GM18951 (cell line): ENCODE measurements at regions not wholly inside any gene's neighbourhood (a gene's known extent, or its start where the extent isn't known, plus 50 kb on each side); places are given as distances from the start of the nearest gene placed in this dataset.

Experiments
- POLR2A ChIP-seq: IDR thresholded peaks from 4 replicates; pipeline ENCODE4 v1.6.1; 2011; ENCODE audit warnings: mild to moderate bottlenecking; ENCODE audit not compliant: insufficient read length, insufficient read depth; ENCODE audit errors: extremely low read depth
- in situ Hi-C: fragments of 300-500 bp; cut with MboI; formaldehyde crosslinking; loops from one replicate; pipeline ENCODE4 v1.12.0; 2022; ENCODE audit warnings: low sequenced_read_pairs, mixed read lengths, inconsistent platforms; ENCODE audit not compliant: unreplicated experiment

GRCh38 chr11:128273736-128274135, 313.6 kb downstream of the ETS1 start:
- no peak for TF ChIP-seq POLR2A
- in situ Hi-C loops: no loop called here

- TF ChIP-seq POLR2A: no peak
- in situ Hi-C loops: no loop called here
These were observed 316.0 kb downstream of the ETS1 start for GRCh38 chr11:128271401-128271800.

GRCh38 chr11:128269466-128269865, 317.9 kb downstream of the ETS1 start:
- in situ Hi-C loops: no loop called here
- no peak for TF ChIP-seq POLR2A

- TF ChIP-seq POLR2A: no peak
- in situ Hi-C loops: no loop called here
These were observed 320.5 kb downstream of the ETS1 start for GRCh38 chr11:128266893-128267292.

DNA sequence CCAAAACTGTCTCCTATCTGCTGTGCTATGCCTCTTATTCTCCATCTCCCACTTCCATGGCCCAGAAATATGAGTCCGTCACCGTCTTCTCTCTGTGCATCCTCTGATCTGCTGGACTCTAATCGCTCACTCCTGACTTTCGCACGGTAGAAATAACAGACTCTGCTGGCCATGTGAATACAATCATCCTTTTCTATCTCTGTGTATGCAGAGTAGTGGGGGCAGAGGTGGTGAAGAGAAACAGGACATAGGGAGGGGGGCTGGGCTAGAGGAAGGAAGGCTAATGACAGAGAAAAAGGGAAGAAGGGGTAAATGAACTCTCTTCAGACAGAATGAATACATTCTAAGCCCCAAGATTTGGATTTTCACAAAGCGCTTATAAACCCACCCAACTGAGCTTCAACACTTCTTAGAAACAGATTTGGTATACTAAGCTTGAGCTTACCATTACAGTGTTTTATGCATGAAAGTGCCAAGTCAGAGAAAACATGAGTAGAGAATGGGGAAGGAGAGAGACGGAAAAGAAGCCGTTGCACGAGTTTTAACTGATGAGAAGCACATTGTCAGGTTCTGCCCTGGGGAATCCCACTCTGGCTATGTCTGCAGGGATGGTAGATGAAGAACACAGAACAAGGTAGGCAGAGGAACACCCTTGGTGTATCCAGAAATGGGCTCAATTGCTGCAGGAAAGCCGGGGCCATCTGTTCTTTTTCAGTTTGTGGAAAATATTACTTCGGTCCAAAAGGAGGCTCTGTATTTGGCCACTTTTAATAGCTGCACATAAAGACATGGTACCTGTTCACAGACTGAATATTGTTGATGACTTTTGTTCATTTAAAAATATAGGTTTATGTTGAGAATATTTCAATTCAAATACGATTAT, 324.7 kb downstream of the ETS1 start:
- in situ Hi-C loops: no loop called here
- TF ChIP-seq POLR2A: no peak

- no peak for TF ChIP-seq POLR2A
- in situ Hi-C loops: no loop called here
These were observed 326.3 kb downstream of the ETS1 start for GRCh38 chr11:128261011-128261421.

- in situ Hi-C loops: no loop called here
- TF ChIP-seq POLR2A: no peak
These were observed 327.0 kb downstream of the ETS1 start for GRCh38 chr11:128260398-128260797.

- in situ Hi-C loops: no loop called here
- TF ChIP-seq POLR2A: no peak
These were observed 327.5 kb downstream of the ETS1 start for GRCh38 chr11:128259816-128260215.

DNA sequence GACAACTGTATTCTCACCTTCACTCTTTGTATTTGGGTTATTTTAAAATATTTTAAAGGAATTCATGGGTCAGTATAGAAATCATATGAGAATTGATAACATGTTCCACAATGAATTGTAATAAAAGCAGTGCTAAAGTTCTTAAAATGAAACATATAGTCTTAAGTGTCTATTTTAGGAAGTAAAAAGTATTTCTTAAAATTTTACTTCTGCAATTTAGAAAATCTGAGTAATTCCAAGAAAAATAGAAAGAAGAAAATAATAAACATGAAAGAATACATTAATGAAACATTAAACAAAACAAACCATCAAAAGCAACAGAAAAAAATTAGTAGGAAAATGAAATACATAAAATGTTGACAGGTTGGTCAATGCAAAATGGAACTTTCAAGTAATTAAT, 332.4 kb downstream of the ETS1 start:
- TF ChIP-seq POLR2A: no peak
- in situ Hi-C loops: no loop called here

DNA sequence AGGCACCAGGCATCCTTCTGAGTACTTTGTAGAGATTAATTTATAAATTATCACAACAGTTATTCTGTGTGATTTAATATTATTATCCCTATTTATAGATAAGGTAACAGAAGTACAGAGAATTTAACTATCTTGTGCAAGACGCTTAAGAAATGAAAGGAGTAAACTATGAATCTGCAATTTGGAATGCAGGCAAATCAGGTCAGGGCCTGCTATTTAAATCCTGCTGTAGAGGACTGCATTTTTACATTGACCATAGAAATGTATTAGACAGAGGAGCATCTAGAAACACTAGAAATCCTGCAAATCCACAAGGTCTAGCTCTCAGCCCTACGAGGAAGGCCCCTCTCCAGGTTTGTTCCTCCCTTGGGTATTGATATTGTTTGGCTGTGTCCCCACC, 336.2 kb downstream of the ETS1 start:
- no peak for TF ChIP-seq POLR2A
- in situ Hi-C loops: no loop called here

DNA sequence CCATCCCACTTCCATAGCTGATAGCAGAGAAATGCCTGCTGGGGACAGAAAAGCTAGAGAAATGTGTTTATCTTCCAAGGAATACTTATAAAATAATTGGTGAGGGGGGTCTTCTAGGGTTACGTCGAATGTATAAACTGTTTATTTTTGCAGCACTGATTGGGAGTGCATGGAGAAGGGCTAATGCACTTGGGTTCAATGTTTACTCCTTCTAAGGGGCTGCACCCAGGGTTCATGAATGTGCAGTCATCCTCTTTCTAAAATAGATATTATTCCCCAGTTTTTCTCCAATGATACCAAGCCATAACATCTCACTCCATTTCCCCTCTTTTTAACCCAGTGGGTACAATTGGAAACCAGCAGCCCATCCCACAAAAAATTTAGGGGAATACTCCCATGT, 336.9 kb downstream of the ETS1 start:
- in situ Hi-C loops: no loop called here
- no peak for TF ChIP-seq POLR2A

GRCh38 chr11:128246810-128247594, 340.4 kb downstream of the ETS1 start:
- in situ Hi-C loops: no loop called here
- TF ChIP-seq POLR2A: no peak

DNA sequence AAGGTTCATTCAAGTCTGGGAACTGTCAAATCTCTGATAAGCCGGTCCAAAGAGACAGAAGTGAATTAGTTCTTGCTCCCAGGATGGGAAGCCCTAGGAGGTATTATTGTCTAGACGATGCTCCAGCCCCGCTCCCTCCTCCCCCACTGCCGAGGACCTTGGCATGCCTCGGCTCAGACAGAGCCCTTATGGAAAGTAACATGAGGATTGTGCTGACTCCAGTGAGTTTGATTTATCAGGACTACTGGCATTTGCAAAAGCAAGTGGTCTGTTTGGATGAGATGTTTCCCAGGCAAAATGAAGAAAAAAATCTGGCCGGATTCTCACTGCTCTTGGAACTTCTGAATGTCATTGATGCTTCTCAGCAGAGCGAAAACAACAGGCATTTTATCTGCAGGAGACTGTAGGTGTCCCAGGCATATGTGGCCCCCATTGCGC, 341.0 kb downstream of the ETS1 start:
- in situ Hi-C loops: no loop called here
- no peak for TF ChIP-seq POLR2A

- in situ Hi-C loops: no loop called here
- no peak for TF ChIP-seq POLR2A
These were observed 342.5 kb downstream of the ETS1 start for GRCh38 chr11:128244871-128245270.
